Aorta (tissue), 5 donors: ENCODE measurements at regions not wholly inside any gene's neighbourhood (a gene's known extent, or its start where the extent isn't known, plus 50 kb on each side); places are given as distances from the start of the nearest gene placed in this dataset.

Experiments used
- ATAC-seq: fragments of 200-7000 bp; cut with Tn5 transposase; one replicate; pipeline ENCODE4 v1.9.1; 2022; ENCODE audit warnings: moderate library complexity; ENCODE audit not compliant: low FRiP score
- DNase-seq, 2 donors: peaks; one replicate each; pipeline ENCODE4 v3.0.0-alpha.2; 2020
- H3K27ac ChIP-seq, 2 donors: one replicate each; pipeline ENCODE4 v1.5.1; 2013; ENCODE audit warnings: low read length in 2 of 2, mild to moderate bottlenecking in 2 of 2, moderate library complexity in 2 of 2, control low read depth in 1 of 2, inconsistent platforms in 1 of 2, low read depth in 1 of 2
- H3K27me3 ChIP-seq, 2 donors: one replicate each; pipeline ENCODE4 v1.6.1; 2013; ENCODE audit warnings: control low read depth in 1 of 2, low read length in 1 of 2, mild to moderate bottlenecking in 1 of 2, moderate library complexity in 1 of 2; ENCODE audit not compliant: insufficient read depth in 2 of 2, control insufficient read depth in 1 of 2
- H3K36me3 ChIP-seq, 2 donors: one replicate each; pipeline ENCODE4 v1.6.1; 2013; ENCODE audit warnings: control low read depth in 1 of 2, low read length in 1 of 2, mild to moderate bottlenecking in 1 of 2; ENCODE audit not compliant: insufficient read depth in 2 of 2, control insufficient read depth in 1 of 2
- H3K4me1 ChIP-seq, 2 donors: one replicate each; pipeline ENCODE4 v1.6.1; 2013; ENCODE audit warnings: low read length in 2 of 2, control low read depth in 1 of 2, mild to moderate bottlenecking in 1 of 2, moderate library complexity in 1 of 2; ENCODE audit not compliant: insufficient read depth in 2 of 2, control insufficient read depth in 1 of 2
- H3K4me3 ChIP-seq, 2 donors: one replicate each; pipeline ENCODE4 v1.5.1; 2013; ENCODE audit warnings: low read length in 2 of 2, control low read depth in 1 of 2, mild to moderate bottlenecking in 1 of 2
- H3K9me3 ChIP-seq: one replicate; pipeline ENCODE4 v1.6.1; 2013; ENCODE audit warnings: mild to moderate bottlenecking, low read length; ENCODE audit not compliant: control insufficient read depth
- whole genome bisulfite sequencing, 2 donors: extraction: QIAGEN DNeasy Blood & Tissue Kit; methylation state at CpG; one replicate each; pipeline ENCODE4 v1.1.7; 2013; 5-methylcytosine and 5-hydroxymethylcytosine counted together
- intact Hi-C, 2 donors: fragments of 100-400 bp; cut with DNase I; formaldehyde crosslinking; loops; one replicate each; pipeline versions ENCODE4 v1.14.2 to v1.15.0; 2022
- donor health status: healthy with polysubstance abuse.
- donor health status: Bipolar disorder and iron deficiency.
- donor health status: DM: no; HTN: no; CAD: no.
- donor health status: DM: no; HTN: no; CAD: no.
- donor health status: DM: yes; HTN: yes; CAD: no.

DNA sequence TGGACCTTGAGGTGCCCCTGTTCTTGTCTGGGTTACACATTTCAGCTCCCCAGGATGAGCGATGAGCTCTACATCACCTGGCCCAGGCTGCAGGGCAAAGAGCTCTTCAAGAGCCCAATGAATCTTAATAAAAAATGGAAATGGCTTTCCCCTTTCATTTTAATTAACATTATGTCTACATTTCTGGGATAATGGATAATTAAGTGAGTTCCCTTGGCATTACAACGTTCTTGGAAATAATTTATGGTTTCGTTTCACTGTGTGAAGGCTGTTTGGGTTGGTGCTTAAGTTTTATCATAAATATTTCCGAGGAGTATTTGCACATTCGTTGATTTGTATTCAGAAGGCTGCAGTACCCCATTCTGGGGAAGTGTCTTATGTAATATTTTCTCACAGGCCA is 678.3 kb upstream of the EEF2KMT start:
- no peak for DNase-seq
- intact Hi-C loops, result no loop called here
- H3K27ac ChIP-seq, result no peak overlapping the region
- H3K27me3 ChIP-seq, result no peaks in the 10 kb centered on the region
- H3K36me3 ChIP-seq, result no peaks in the 10 kb centered on the region
- ATAC-seq, result no peak
- H3K9me3 ChIP-seq, result no peaks in the 10 kb centered on the region
- H3K4me1 ChIP-seq, result no peaks in the 10 kb centered on the region
- WGBS, 2 donors, result 70 to 72% methylated on average over 5 of the region's 5 CpGs
- no peak overlapping the region for H3K4me3 ChIP-seq

DNA sequence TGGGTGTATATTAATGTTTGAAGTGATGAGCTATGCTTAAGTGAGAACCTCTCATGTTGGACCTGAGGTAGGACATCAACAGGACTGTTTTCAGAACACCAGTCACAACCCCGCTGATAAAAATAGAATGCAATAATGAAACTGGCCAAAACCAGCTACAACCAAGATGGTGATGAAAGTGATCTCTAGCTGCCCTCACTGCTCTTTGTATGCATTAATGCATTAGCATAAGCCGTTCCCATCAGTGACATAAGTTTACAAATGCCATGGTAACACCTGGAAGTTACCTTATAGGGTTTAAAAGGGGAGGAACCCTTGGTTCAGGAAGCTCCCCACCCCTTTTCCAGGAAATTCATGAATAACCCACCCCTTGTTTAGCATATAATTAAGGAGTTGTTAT is 672.5 kb upstream of the EEF2KMT start:
- Histone ChIP-seq H3K27me3 (no peaks in the 10 kb centered on the region), H3K4me1 (no peaks in the 10 kb centered on the region), H3K36me3 (no peaks in the 10 kb centered on the region), H3K27ac (no peak overlapping the region), H3K4me3 (no peak overlapping the region), H3K9me3 (peaks cover 3% of the 10 kb centered on the region)
- WGBS, 2 donors, result 75 to 76% methylated on average over 2 of the region's 2 CpGs
- ATAC-seq, result no peak
- no peak for DNase-seq
- intact Hi-C loops, result no loop called here

- Histone ChIP-seq H3K4me1 (no peaks in the 10 kb centered on the region), H3K4me3 (no peak overlapping the region), H3K36me3 (no peaks in the 10 kb centered on the region), H3K9me3 (peaks cover 3% of the 10 kb centered on the region), H3K27me3 (no peaks in the 10 kb centered on the region), H3K27ac (no peak overlapping the region)
- intact Hi-C loops, result no loop called here
- ATAC-seq (no peak), DNase-seq (no peak)
- 75 to 77% methylated on average over 5 of the region's 5 CpGs for WGBS, 2 donors
Observed at GRCh38 chr16:5769513-5769912, 671.9 kb upstream of the EEF2KMT start.

- Histone ChIP-seq H3K27me3 (no peaks in the 10 kb centered on the region), H3K36me3 (no peaks in the 10 kb centered on the region), H3K4me3 (no peak overlapping the region), H3K9me3 (peaks cover 3% of the 10 kb centered on the region), H3K4me1 (no peaks in the 10 kb centered on the region), H3K27ac (no peak overlapping the region)
- intact Hi-C loops, result no loop called here
- no peak for DNase-seq
- ATAC-seq, result no peak
- WGBS, 2 donors, result 71 to 76% methylated on average over 7 of the region's 7 CpGs
Observed at GRCh38 chr16:5768445-5768844, 670.9 kb upstream of the EEF2KMT start.

DNA sequence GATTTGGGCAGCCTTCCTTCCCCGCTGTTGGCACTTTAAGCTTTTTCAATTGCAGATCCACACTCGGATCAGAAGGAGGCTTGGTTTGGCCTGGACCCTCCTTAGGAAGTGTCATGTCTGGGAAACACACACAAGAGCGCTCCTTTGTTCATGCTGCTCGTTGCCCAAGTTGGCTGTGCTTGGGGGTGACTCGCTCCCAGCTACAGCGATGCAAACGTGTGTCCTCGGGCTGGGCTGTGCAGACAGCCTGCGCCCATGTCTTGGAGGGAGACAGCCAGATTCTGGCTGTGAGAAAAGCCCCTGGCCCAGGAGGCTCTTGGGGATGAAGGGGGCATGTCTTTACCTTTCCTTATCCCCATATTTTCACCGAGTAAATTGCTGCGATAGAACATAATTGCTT is 665.6 kb upstream of the EEF2KMT start:
- Histone ChIP-seq H3K4me3 (no peak overlapping the region), H3K4me1 (no peaks in the 10 kb centered on the region), H3K27ac (no peak overlapping the region), H3K27me3 (no peaks in the 10 kb centered on the region), H3K9me3 (peaks cover 3% of the 10 kb centered on the region), H3K36me3 (no peaks in the 10 kb centered on the region)
- DNase-seq (no peak), ATAC-seq (no peak)
- 60 to 62% methylated on average over 11 of the region's 11 CpGs for WGBS, 2 donors
- intact Hi-C loops, result no loop called here

GRCh38 chr16:5762362-5762761 is 664.8 kb upstream of the EEF2KMT start:
- H3K4me1 ChIP-seq, result no peaks in the 10 kb centered on the region
- ATAC-seq, result no peak
- no peak overlapping the region for H3K4me3 ChIP-seq
- intact Hi-C loops, result no loop called here
- WGBS, 2 donors, result 51 to 52% methylated on average over 10 of the region's 10 CpGs
- peaks cover 2% of the 10 kb centered on the region for H3K9me3 ChIP-seq
- H3K27ac ChIP-seq, result no peak overlapping the region
- no peaks in the 10 kb centered on the region for H3K36me3 ChIP-seq
- no peaks in the 10 kb centered on the region for H3K27me3 ChIP-seq
- DNase-seq, result no peak

DNA sequence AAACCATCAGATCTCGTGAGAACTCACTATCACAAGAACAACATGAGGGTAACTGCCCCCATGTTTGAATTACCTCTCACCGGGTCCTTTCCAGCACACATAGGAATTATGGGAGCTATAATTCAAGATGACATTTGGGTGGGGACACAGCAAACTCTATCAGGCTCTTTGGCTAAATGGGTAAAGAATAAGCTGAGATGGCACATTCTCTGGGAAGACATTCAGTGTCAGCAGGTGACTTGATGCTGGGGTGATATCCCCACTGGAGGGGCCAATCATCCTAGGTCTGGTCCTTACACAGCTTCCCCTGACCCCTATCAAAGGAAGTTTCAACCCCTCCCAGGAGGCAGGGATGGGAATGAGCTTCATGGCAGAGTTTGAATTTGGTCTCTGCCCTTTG is 664.0 kb upstream of the EEF2KMT start:
- H3K4me1 ChIP-seq, result no peaks in the 10 kb centered on the region
- peaks cover 1% of the 10 kb centered on the region for H3K9me3 ChIP-seq
- H3K27me3 ChIP-seq, result no peaks in the 10 kb centered on the region
- no peaks in the 10 kb centered on the region for H3K36me3 ChIP-seq
- no peak overlapping the region for H3K4me3 ChIP-seq
- ATAC-seq (no peak), DNase-seq (no peak)
- intact Hi-C loops, result no loop called here
- no peak overlapping the region for H3K27ac ChIP-seq
- WGBS, 2 donors, result 45 to 47% methylated on average over 2 of the region's 2 CpGs

DNA sequence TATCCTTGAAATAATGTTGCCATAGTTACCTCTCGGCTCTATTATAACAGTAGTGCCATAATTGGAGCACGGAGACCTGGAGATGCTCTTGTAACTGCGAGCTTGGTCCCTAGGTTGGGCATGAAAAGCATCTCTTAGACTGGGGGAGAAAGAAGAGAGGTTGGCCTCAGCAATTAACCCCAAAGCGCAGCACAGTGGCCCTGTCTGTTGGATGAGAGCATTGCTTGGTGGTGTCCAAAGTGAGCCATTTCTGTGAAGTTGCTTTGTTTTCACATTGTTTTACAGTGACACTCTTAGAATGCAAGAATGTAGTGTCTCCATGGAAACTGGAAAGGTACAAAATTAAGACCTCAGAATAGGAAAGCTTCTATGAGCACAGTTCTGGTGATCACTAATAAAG is 660.7 kb upstream of the EEF2KMT start:
- 82 to 83% methylated on average over 4 of the region's 4 CpGs for WGBS, 2 donors
- Histone ChIP-seq H3K4me3 (no peak overlapping the region), H3K4me1 (no peaks in the 10 kb centered on the region), H3K36me3 (no peaks in the 10 kb centered on the region), H3K27me3 (no peaks in the 10 kb centered on the region), H3K9me3 (peaks cover 1% of the 10 kb centered on the region), H3K27ac (no peak overlapping the region)
- ATAC-seq, result no peak
- intact Hi-C loops, result no loop called here
- no peak for DNase-seq

GRCh38 chr16:5756969-5757368 is 659.4 kb upstream of the EEF2KMT start:
- intact Hi-C loops, result no loop called here

More at GRCh38 chr16:5756969-5757368, 659.4 kb upstream of the EEF2KMT start:
- DNase-seq (no peak), ATAC-seq (no peak)
- H3K27ac ChIP-seq, result no peak overlapping the region
- peaks cover 1% of the 10 kb centered on the region for H3K9me3 ChIP-seq
- no peaks in the 10 kb centered on the region for H3K4me1 ChIP-seq
- no peaks in the 10 kb centered on the region for H3K36me3 ChIP-seq
- no peaks in the 10 kb centered on the region for H3K27me3 ChIP-seq
- H3K4me3 ChIP-seq, result no peak overlapping the region
- WGBS, 2 donors, result 48 to 56% methylated on average over 5 of the region's 5 CpGs
